ENCODE measurements at regions not wholly inside any gene's neighbourhood (a gene's known extent, or its start where the extent isn't known, plus 50 kb on each side); places are given as distances from the start of the nearest gene placed in this dataset.

- TF ChIP-seq, protein P1, sequence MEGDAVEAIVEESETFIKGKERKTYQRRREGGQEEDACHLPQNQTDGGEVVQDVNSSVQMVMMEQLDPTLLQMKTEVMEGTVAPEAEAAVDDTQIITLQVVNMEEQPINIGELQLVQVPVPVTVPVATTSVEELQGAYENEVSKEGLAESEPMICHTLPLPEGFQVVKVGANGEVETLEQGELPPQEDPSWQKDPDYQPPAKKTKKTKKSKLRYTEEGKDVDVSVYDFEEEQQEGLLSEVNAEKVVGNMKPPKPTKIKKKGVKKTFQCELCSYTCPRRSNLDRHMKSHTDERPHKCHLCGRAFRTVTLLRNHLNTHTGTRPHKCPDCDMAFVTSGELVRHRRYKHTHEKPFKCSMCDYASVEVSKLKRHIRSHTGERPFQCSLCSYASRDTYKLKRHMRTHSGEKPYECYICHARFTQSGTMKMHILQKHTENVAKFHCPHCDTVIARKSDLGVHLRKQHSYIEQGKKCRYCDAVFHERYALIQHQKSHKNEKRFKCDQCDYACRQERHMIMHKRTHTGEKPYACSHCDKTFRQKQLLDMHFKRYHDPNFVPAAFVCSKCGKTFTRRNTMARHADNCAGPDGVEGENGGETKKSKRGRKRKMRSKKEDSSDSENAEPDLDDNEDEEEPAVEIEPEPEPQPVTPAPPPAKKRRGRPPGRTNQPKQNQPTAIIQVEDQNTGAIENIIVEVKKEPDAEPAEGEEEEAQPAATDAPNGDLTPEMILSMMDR (IDR thresholded peaks at IDR 0.05; ENCODE audit: extremely low read depth, low read depth, low read length), result no peak
- Histone ChIP-seq H3K4me3 (ENCODE audit: insufficient read depth, low read length) (no peak overlapping the region), H3K27me3 (ENCODE audit: insufficient read depth, low read length) (no peaks in the 10 kb centered on the region), H3K27ac (ENCODE audit: low read depth, low read length) (no peak overlapping the region), H2AFZ (ENCODE audit: low read length) (peak overlapping the region; percentile 9), H4K20me1 (ENCODE audit: insufficient read depth, low read length) (no peaks in the 10 kb centered on the region), H3K4me2 (ENCODE audit: insufficient read depth, low read length) (peak overlapping the region; percentile 3), H3K4me1 (ENCODE audit: insufficient read depth, low read length) (peaks cover 5% of the 10 kb centered on the region), H3K79me2 (ENCODE audit: insufficient read depth, low read length) (no peaks in the 10 kb centered on the region), H3K36me3 (ENCODE audit: insufficient read depth, low read length) (no peaks in the 10 kb centered on the region), H3K9me3 (ENCODE audit: low read depth, low read length) (no peaks in the 10 kb centered on the region)
- no peak for DNase-seq (ENCODE audit: insufficient read length, low spot score, missing footprints)
Measured at GRCh38 chr12:126588586-126589249, 1523.5 kb downstream of the AACS start.

DNA sequence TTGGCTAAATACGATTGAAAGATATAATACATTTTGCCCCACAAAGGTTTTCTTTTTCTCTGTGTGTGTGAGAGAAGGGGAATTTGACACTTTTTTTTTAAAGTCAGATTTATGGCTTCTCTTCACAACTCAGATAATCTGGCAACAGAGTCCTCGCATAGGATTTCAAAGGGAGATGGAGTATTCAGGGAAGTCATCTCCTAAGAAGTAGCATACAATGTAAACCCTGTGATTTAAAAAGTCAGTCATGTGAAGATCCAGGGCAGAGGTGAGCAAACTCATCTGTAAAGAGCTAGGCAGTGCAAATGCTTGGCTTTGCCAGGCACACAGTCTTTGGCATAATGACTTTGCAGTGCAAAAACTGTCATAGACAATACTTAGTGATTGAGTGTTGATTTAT is 1526.3 kb downstream of the AACS start:
- TF ChIP-seq, protein P1 (IDR thresholded peaks at IDR 0.05; ENCODE audit: extremely low read depth, low read depth, low read length), result no peak
- DNase-seq (ENCODE audit: insufficient read length, low spot score, missing footprints), result no peak
- Histone ChIP-seq H3K27me3 (ENCODE audit: insufficient read depth, low read length) (no peaks in the 10 kb centered on the region), H4K20me1 (ENCODE audit: insufficient read depth, low read length) (no peaks in the 10 kb centered on the region), H3K4me1 (ENCODE audit: insufficient read depth, low read length) (peaks cover 5% of the 10 kb centered on the region), H2AFZ (ENCODE audit: low read length) (no peak overlapping the region), H3K4me2 (ENCODE audit: insufficient read depth, low read length) (no peak overlapping the region), H3K9me3 (ENCODE audit: low read depth, low read length) (no peaks in the 10 kb centered on the region), H3K4me3 (ENCODE audit: insufficient read depth, low read length) (no peak overlapping the region), H3K36me3 (ENCODE audit: insufficient read depth, low read length) (no peaks in the 10 kb centered on the region), H3K79me2 (ENCODE audit: insufficient read depth, low read length) (no peaks in the 10 kb centered on the region), H3K27ac (ENCODE audit: low read depth, low read length) (no peak overlapping the region)

- no peaks in the 10 kb centered on the region for H4K20me1 ChIP-seq (ENCODE audit: insufficient read depth, low read length)
- no peak overlapping the region for H3K4me2 ChIP-seq (ENCODE audit: insufficient read depth, low read length)
- H3K27ac ChIP-seq (ENCODE audit: low read depth, low read length), result no peak overlapping the region
- H3K4me3 ChIP-seq (ENCODE audit: insufficient read depth, low read length), result no peak overlapping the region
- no peak overlapping the region for H2AFZ ChIP-seq (ENCODE audit: low read length)
- no peaks in the 10 kb centered on the region for H3K4me1 ChIP-seq (ENCODE audit: insufficient read depth, low read length)
- no peaks in the 10 kb centered on the region for H3K9me3 ChIP-seq (ENCODE audit: low read depth, low read length)
- H3K36me3 ChIP-seq (ENCODE audit: insufficient read depth, low read length), result no peaks in the 10 kb centered on the region
- no peaks in the 10 kb centered on the region for H3K27me3 ChIP-seq (ENCODE audit: insufficient read depth, low read length)
- TF ChIP-seq, protein P1 (IDR thresholded peaks at IDR 0.05; ENCODE audit: extremely low read depth, low read depth, low read length), result no peak
- DNase-seq (ENCODE audit: insufficient read length, low spot score, missing footprints), result no peak
- no peaks in the 10 kb centered on the region for H3K79me2 ChIP-seq (ENCODE audit: insufficient read depth, low read length)
Measured at GRCh38 chr12:126601184-126602170, 1536.2 kb downstream of the AACS start.

- Histone ChIP-seq H3K4me3 (ENCODE audit: insufficient read depth, low read length) (no peak overlapping the region), H3K4me1 (ENCODE audit: insufficient read depth, low read length) (no peaks in the 10 kb centered on the region), H3K79me2 (ENCODE audit: insufficient read depth, low read length) (no peaks in the 10 kb centered on the region), H2AFZ (ENCODE audit: low read length) (no peak overlapping the region), H3K4me2 (ENCODE audit: insufficient read depth, low read length) (no peak overlapping the region), H3K27ac (ENCODE audit: low read depth, low read length) (no peak overlapping the region), H3K9me3 (ENCODE audit: low read depth, low read length) (no peaks in the 10 kb centered on the region), H3K27me3 (ENCODE audit: insufficient read depth, low read length) (no peaks in the 10 kb centered on the region), H4K20me1 (ENCODE audit: insufficient read depth, low read length) (no peaks in the 10 kb centered on the region), H3K36me3 (ENCODE audit: insufficient read depth, low read length) (no peaks in the 10 kb centered on the region)
- no peak for DNase-seq (ENCODE audit: insufficient read length, low spot score, missing footprints)
- TF ChIP-seq, protein P1 (IDR thresholded peaks at IDR 0.05; ENCODE audit: extremely low read depth, low read depth, low read length), result no peak
Measured at GRCh38 chr12:126602612-126603011, 1537.4 kb downstream of the AACS start.
